ENCODE measurements at regions not wholly inside any gene's neighbourhood (a gene's known extent, or its start where the extent isn't known, plus 50 kb on each side); places are given as distances from the start of the nearest gene placed in this dataset.

DNA sequence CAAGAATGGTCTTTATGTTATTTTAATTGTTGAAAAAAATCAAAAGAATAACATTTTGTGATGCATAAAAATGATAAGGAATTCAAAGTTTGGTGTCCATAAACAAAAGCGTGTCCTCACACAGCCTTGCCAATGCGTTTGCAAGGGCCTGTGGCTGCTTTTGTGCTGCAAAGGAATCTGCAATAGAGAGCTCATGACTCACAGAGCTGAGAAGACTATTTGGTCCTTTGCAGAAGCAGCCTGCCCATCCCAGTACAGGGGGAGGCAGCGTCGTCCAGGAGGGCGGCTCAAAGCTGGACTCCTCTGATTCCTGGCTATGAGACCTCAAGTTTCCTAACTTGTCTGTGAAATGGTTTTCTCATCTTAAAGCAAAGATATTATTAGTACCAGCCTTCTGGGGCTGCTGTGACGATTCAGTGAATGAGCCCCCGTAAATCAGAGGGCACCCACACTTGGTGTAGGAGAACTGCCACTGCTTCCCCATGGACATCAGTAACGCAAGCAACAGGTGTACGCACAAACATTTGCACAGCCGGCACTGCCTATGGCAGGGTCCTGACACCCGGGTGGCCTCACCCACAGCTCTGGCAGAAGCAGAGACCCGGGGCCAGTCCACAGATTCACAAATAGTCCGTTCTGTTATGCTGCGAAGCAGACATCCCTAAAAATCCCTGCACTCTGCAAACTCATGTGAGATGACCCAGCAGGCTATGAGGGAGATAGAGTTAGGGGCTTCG, 70.6 kb upstream of the ASAP2 start:
- no peak for DNase-seq (ENCODE audit: low spot score in 2 of 2)
- no peaks in the 10 kb centered on the region for H3K9me3 ChIP-seq
- 85% methylated on average over 12 of the region's 15 CpGs for WGBS
- no peak overlapping the region for H3K27ac ChIP-seq
- no peaks in the 10 kb centered on the region for H3K27me3 ChIP-seq
- H3K36me3 ChIP-seq: no peaks in the 10 kb centered on the region
- H3K4me1 ChIP-seq: no peaks in the 10 kb centered on the region
- no peak for TF ChIP-seq POLR2AphosphoS5 (IDR thresholded peaks at IDR 0.05)
- TF ChIP-seq, protein P1, sequence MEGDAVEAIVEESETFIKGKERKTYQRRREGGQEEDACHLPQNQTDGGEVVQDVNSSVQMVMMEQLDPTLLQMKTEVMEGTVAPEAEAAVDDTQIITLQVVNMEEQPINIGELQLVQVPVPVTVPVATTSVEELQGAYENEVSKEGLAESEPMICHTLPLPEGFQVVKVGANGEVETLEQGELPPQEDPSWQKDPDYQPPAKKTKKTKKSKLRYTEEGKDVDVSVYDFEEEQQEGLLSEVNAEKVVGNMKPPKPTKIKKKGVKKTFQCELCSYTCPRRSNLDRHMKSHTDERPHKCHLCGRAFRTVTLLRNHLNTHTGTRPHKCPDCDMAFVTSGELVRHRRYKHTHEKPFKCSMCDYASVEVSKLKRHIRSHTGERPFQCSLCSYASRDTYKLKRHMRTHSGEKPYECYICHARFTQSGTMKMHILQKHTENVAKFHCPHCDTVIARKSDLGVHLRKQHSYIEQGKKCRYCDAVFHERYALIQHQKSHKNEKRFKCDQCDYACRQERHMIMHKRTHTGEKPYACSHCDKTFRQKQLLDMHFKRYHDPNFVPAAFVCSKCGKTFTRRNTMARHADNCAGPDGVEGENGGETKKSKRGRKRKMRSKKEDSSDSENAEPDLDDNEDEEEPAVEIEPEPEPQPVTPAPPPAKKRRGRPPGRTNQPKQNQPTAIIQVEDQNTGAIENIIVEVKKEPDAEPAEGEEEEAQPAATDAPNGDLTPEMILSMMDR (IDR thresholded peaks at IDR 0.05): no peak
- no peak for TF ChIP-seq EP300 (IDR thresholded peaks at IDR 0.05)
- no peak for TF ChIP-seq POLR2A (IDR thresholded peaks at IDR 0.05)
- H3K4me3 ChIP-seq: no peak overlapping the region

DNA sequence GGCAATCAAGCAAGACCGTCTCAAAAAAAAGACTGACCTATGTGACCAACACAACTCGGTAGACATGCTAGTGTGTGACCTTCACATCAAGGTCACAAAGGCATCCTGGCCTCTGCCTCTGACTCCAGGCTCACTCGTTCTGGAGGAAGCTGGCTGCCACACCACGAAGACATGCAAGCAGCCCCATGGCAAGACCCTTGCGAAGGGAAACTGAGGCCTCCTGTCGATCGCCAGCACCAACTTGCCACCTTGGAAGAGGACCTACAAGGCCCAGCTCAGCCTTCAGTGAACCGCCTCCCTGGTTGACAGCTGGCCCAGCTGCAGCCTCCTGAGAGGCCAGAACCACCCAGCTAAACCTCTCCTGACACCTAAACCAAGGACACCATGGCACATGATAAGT, 79.3 kb upstream of the ASAP2 start:
- no peaks in the 10 kb centered on the region for H3K36me3 ChIP-seq
- no peak for DNase-seq (ENCODE audit: low spot score in 2 of 2)
- H3K27me3 ChIP-seq: no peaks in the 10 kb centered on the region
- no peak overlapping the region for H3K4me3 ChIP-seq
- 100% methylated on average over 4 of the region's 8 CpGs for WGBS
- TF ChIP-seq POLR2AphosphoS5 (IDR thresholded peaks at IDR 0.05) (no peak), POLR2A (IDR thresholded peaks at IDR 0.05) (no peak), EP300 (IDR thresholded peaks at IDR 0.05) (no peak)
- TF ChIP-seq, protein P1 (IDR thresholded peaks at IDR 0.05): no peak
- H3K9me3 ChIP-seq: peaks cover 5% of the 10 kb centered on the region
- no peaks in the 10 kb centered on the region for H3K4me1 ChIP-seq
- no peak overlapping the region for H3K27ac ChIP-seq

GRCh38 chr2:9126540-9126939, 80.1 kb upstream of the ASAP2 start:
- no peaks in the 10 kb centered on the region for H3K36me3 ChIP-seq
- H3K4me3 ChIP-seq: no peak overlapping the region
- TF ChIP-seq, protein P1 (IDR thresholded peaks at IDR 0.05): no peak
- no peak for TF ChIP-seq POLR2AphosphoS5 (IDR thresholded peaks at IDR 0.05)
- no peak for TF ChIP-seq EP300 (IDR thresholded peaks at IDR 0.05)
- TF ChIP-seq POLR2A (IDR thresholded peaks at IDR 0.05): no peak
- no peak for DNase-seq (ENCODE audit: low spot score in 2 of 2)
- peaks cover 5% of the 10 kb centered on the region for H3K9me3 ChIP-seq
- H3K27me3 ChIP-seq: no peaks in the 10 kb centered on the region
- no peak overlapping the region for H3K27ac ChIP-seq
- no peaks in the 10 kb centered on the region for H3K4me1 ChIP-seq
- WGBS: 94% methylated on average over 3 of the region's 3 CpGs

DNA sequence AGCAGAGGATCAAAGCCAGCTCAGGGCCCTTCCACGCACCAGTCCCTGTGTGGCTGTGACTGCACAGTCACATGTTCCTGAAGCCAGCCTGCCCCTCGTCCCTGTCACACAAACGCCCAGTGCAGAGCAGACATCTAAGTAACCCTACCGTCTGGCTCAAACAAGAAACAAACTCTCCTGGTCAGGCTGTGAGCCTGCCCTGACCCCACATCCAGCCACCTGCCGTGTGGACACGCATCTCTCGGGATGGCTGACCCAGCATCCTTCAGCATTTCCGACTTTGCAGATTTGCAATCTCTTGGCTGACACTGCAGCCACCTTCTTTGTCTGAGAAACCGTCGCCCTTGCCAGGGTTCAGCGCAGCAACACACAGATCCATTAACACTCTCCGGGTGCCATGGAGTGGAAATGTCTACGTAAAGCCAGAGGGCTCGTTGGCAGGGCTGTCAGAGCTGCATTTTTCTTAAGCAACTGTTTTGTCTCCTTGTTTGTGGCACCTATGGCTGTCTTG, 82.3 kb upstream of the ASAP2 start:
- TF ChIP-seq POLR2AphosphoS5 (IDR thresholded peaks at IDR 0.05) (no peak), POLR2A (IDR thresholded peaks at IDR 0.05) (no peak), EP300 (IDR thresholded peaks at IDR 0.05) (no peak)
- TF ChIP-seq, protein P1 (IDR thresholded peaks at IDR 0.05): no peak
- Histone ChIP-seq H3K4me1 (no peaks in the 10 kb centered on the region), H3K4me3 (no peak overlapping the region), H3K27ac (no peak overlapping the region), H3K27me3 (no peaks in the 10 kb centered on the region), H3K36me3 (no peaks in the 10 kb centered on the region), H3K9me3 (peaks cover 5% of the 10 kb centered on the region)
- DNase-seq (ENCODE audit: low spot score in 2 of 2): no peak
- 72% methylated on average over 12 of the region's 14 CpGs for WGBS

GRCh38 chr2:9123069-9123468, 83.5 kb upstream of the ASAP2 start:
- 70% methylated on average over 5 of the region's 5 CpGs for WGBS

More at GRCh38 chr2:9123069-9123468, 83.5 kb upstream of the ASAP2 start:
- H3K27me3 ChIP-seq: no peaks in the 10 kb centered on the region
- H3K36me3 ChIP-seq: no peaks in the 10 kb centered on the region
- H3K4me3 ChIP-seq: no peak overlapping the region
- TF ChIP-seq, protein P1 (IDR thresholded peaks at IDR 0.05): no peak
- TF ChIP-seq POLR2AphosphoS5 (IDR thresholded peaks at IDR 0.05): no peak
- no peak for TF ChIP-seq POLR2A (IDR thresholded peaks at IDR 0.05)
- TF ChIP-seq EP300 (IDR thresholded peaks at IDR 0.05): no peak
- DNase-seq (ENCODE audit: low spot score in 2 of 2): no peak
- no peaks in the 10 kb centered on the region for H3K4me1 ChIP-seq
- H3K9me3 ChIP-seq: peaks cover 5% of the 10 kb centered on the region
- H3K27ac ChIP-seq: no peak overlapping the region

All from suprapubic skin (tissue), 4 donors.